H9 (cell line): ENCODE measurements at regions not wholly inside any gene's neighbourhood (a gene's known extent, or its start where the extent isn't known, plus 50 kb on each side); places are given as distances from the start of the nearest gene placed in this dataset.

Experiments
- DNase-seq: peaks from one replicate; pipeline ENCODE4 v3.0.0-alpha.2; 2017
- H2AFZ ChIP-seq: one replicate; pipeline ENCODE4 v1.6.1; 2013; ENCODE audit warnings: mild to moderate bottlenecking, low read length, control low read depth, moderate library complexity
- H2AK5ac ChIP-seq: 2 replicates; pipeline ENCODE4 v1.6.1; 2013; ENCODE audit warnings: low read length, control low read depth, mixed read lengths; ENCODE audit not compliant: insufficient read length
- H2BK120ac ChIP-seq: one replicate; pipeline ENCODE4 v1.6.1; 2013; ENCODE audit warnings: low read depth, mild to moderate bottlenecking, low read length, control low read depth, inconsistent platforms; ENCODE audit not compliant: poor library complexity, severe bottlenecking
- H2BK12ac ChIP-seq: 2 replicates; pipeline ENCODE4 v1.6.1; 2013; ENCODE audit warnings: low read length, control low read depth, mixed read lengths, low read depth; ENCODE audit not compliant: insufficient read length
- H2BK15ac ChIP-seq: 2 replicates; pipeline ENCODE4 v1.6.1; 2013; ENCODE audit warnings: low read depth, low read length, control low read depth
- H2BK20ac ChIP-seq: one replicate; pipeline ENCODE4 v1.6.1; 2013; ENCODE audit warnings: low read depth, mild to moderate bottlenecking, low read length, control low read depth, inconsistent platforms; ENCODE audit not compliant: poor library complexity, severe bottlenecking
- H2BK5ac ChIP-seq: 2 replicates; pipeline ENCODE4 v1.6.1; 2013; ENCODE audit warnings: low read length, control low read depth, mixed read lengths; ENCODE audit not compliant: insufficient read length
- H3K14ac ChIP-seq: 2 replicates; pipeline ENCODE4 v1.6.1; 2013; ENCODE audit warnings: low read length, control low read depth; ENCODE audit not compliant: insufficient read depth
- H3K18ac ChIP-seq: 2 replicates; pipeline ENCODE4 v1.6.1; 2013; ENCODE audit warnings: low read depth, mild to moderate bottlenecking, mixed read lengths, low read length, control low read depth; ENCODE audit not compliant: insufficient read length
- H3K23ac ChIP-seq: 2 replicates; pipeline ENCODE4 v1.6.1; 2013; ENCODE audit warnings: low read length, control low read depth, mixed read lengths, low read depth; ENCODE audit not compliant: insufficient read length
- H3K23me2 ChIP-seq: 2 replicates; pipeline ENCODE4 v1.6.1; 2013; ENCODE audit warnings: low read depth, mild to moderate bottlenecking, mixed read lengths, low read length, control low read depth; ENCODE audit not compliant: insufficient read length, poor library complexity, severe bottlenecking
- H3K27ac ChIP-seq: 2 replicates; pipeline ENCODE4 v1.5.1; 2013; ENCODE audit warnings: low read length, control low read depth, mixed read lengths, low read depth; ENCODE audit not compliant: insufficient read length
- H3K27me3 ChIP-seq: 2 replicates; pipeline ENCODE4 v1.6.1; 2013; ENCODE audit warnings: low read length, control low read depth, inconsistent platforms; ENCODE audit not compliant: insufficient read depth
- H3K4ac ChIP-seq: 2 replicates; pipeline ENCODE4 v1.6.1; 2013; ENCODE audit warnings: low read depth, mild to moderate bottlenecking, control low read depth, inconsistent platforms, low read length, moderate library complexity
- H3K4me1 ChIP-seq: 2 replicates; pipeline ENCODE4 v1.6.1; 2013; ENCODE audit warnings: low read length, control low read depth, inconsistent platforms; ENCODE audit not compliant: insufficient read depth
- H3K4me2 ChIP-seq: 2 replicates; pipeline ENCODE4 v1.6.1; 2013; ENCODE audit warnings: low read length, control low read depth, mixed read lengths; ENCODE audit not compliant: insufficient read length, insufficient read depth
- H3K56ac ChIP-seq: 2 replicates; pipeline ENCODE4 v1.6.1; 2013; ENCODE audit warnings: low read depth, mild to moderate bottlenecking, mixed read lengths, low read length, control low read depth; ENCODE audit not compliant: insufficient read length
- H3K79me1 ChIP-seq: 2 replicates; pipeline ENCODE4 v1.6.1; 2013; ENCODE audit warnings: low read depth, mild to moderate bottlenecking, moderate library complexity, low read length, control low read depth, inconsistent platforms; ENCODE audit not compliant: insufficient read depth, poor library complexity, severe bottlenecking
- H3K79me2 ChIP-seq: 2 replicates; pipeline ENCODE4 v1.6.1; 2013; ENCODE audit warnings: low read length, control low read depth, inconsistent platforms; ENCODE audit not compliant: insufficient read depth
- H3K9ac ChIP-seq: 2 replicates; pipeline ENCODE4 v1.6.1; 2013; ENCODE audit warnings: low read length, control low read depth, mixed read lengths; ENCODE audit not compliant: insufficient read length; ENCODE audit errors: extremely low read depth
- H3K9me3 ChIP-seq: one replicate; pipeline ENCODE4 v1.6.1; 2013; ENCODE audit warnings: low read depth, low read length, inconsistent platforms; ENCODE audit not compliant: control insufficient read depth
- H3T11ph ChIP-seq: one replicate; pipeline ENCODE4 v1.6.1; 2013; ENCODE audit warnings: mild to moderate bottlenecking, low read length, control low read depth, inconsistent platforms
- H4K20me1 ChIP-seq: one replicate; pipeline ENCODE4 v1.6.1; 2013; ENCODE audit not compliant: control insufficient read depth, insufficient read length, insufficient read depth
- H4K5ac ChIP-seq: 2 replicates; pipeline ENCODE4 v1.6.1; 2013; ENCODE audit warnings: low read depth, mild to moderate bottlenecking, mixed read lengths, low read length, control low read depth; ENCODE audit not compliant: insufficient read length
- H4K8ac ChIP-seq: replicated peaks from 2 replicates; pipeline ENCODE4 v1.6.1; 2013; ENCODE audit warnings: low read length, control low read depth, mixed read lengths, low read depth; ENCODE audit not compliant: insufficient read length
- H4K91ac ChIP-seq: 2 replicates; pipeline ENCODE4 v1.6.1; 2013; ENCODE audit warnings: low read depth, mild to moderate bottlenecking, moderate library complexity, mixed read lengths, low read length, control low read depth; ENCODE audit not compliant: insufficient read length
- H3K27ac Mint-ChIP-seq, 3 experiments: 2 replicates in 2 of 3; 3 replicates in 1 of 3; pipeline ENCODE4 v1.8.0; 2020 to 2021; ENCODE audit warnings: mixed read lengths in 3 of 3, mild to moderate bottlenecking in 1 of 3, moderate library complexity in 1 of 3
- H3K27me3 Mint-ChIP-seq: 2 replicates; pipeline ENCODE4 v1.8.0; 2021; ENCODE audit warnings: low read depth, mild to moderate bottlenecking, moderate library complexity, mixed read lengths
- H3K36me3 Mint-ChIP-seq, 3 experiments: 2 replicates in 2 of 3; 3 replicates in 1 of 3; pipeline ENCODE4 v1.8.0; 2020 to 2021; ENCODE audit warnings: low read depth in 3 of 3, mixed read lengths in 3 of 3; ENCODE audit not compliant: insufficient read depth in 1 of 3
- H3K4me1 Mint-ChIP-seq, 2 experiments: 2 replicates each; pipeline ENCODE4 v1.8.0; 2020; ENCODE audit warnings: mixed read lengths in 2 of 2
- H3K4me3 Mint-ChIP-seq, 2 experiments: 2 replicates in 1 of 2; 3 replicates in 1 of 2; pipeline ENCODE4 v1.8.0; 2020 to 2021; ENCODE audit warnings: mild to moderate bottlenecking in 2 of 2, mixed read lengths in 2 of 2, moderate library complexity in 1 of 2
- H3K9me3 Mint-ChIP-seq, 2 experiments: 2 replicates in 1 of 2; 3 replicates in 1 of 2; pipeline ENCODE4 v1.8.0; 2020; ENCODE audit warnings: mild to moderate bottlenecking in 2 of 2, mixed read lengths in 2 of 2, moderate library complexity in 1 of 2
- CTCF ChIP-seq: fragments of 200-600 bp; sonication (generic); conservative IDR thresholded peaks from 3 replicates; pipeline ENCODE4 v1.8.0; 2021; ENCODE audit warnings: antibody characterized with exemption, mild to moderate bottlenecking
- WGBS: extraction: QIAGEN DNeasy Blood & Tissue Kit; methylation state at CpG from one replicate; pipeline ENCODE4 v1.1.7; 2013; ENCODE audit warnings: missing lambda C conversion rate, low lambda C conversion rate, mixed read lengths; ENCODE audit not compliant: insufficient read length; ENCODE audit errors: extremely low coverage; 5-methylcytosine and 5-hydroxymethylcytosine counted together

GRCh38 chr5:174555726-174556125 is 168.7 kb upstream of the MSX2 start:
- Histone ChIP-seq H3K9ac (no peak overlapping the region), H3K27me3 (no peaks in the 10 kb centered on the region), H4K8ac (no peak overlapping the region), H3K23me2 (no peaks in the 10 kb centered on the region), H3K9me3 (no peaks in the 10 kb centered on the region), H2BK120ac (no peak overlapping the region), H3K27ac (no peak overlapping the region), H3K18ac (no peak overlapping the region), H3K23ac (no peak overlapping the region), H3K56ac (no peak overlapping the region), H2BK15ac (no peak overlapping the region), H4K20me1 (no peaks in the 10 kb centered on the region), H2BK12ac (no peak overlapping the region), H3T11ph (no peak overlapping the region), H2BK5ac (no peak overlapping the region), H3K14ac (no peak overlapping the region), H3K4me2 (no peak overlapping the region), H4K91ac (no peak overlapping the region), H3K79me1 (no peaks in the 10 kb centered on the region), H2AK5ac (no peak overlapping the region), H2BK20ac (no peak overlapping the region), H3K79me2 (no peaks in the 10 kb centered on the region), H4K5ac (no peak overlapping the region), H2AFZ (no peak overlapping the region), H3K4me1 (no peaks in the 10 kb centered on the region), H3K4ac (no peak overlapping the region)
- Mint-ChIP-seq H3K4me1 (peaks cover under 1 to 4% of the 10 kb centered on the region in 2 experiments; a peak in 2 of 4 replicates), H3K36me3 (no peaks in the 10 kb centered on the region), H3K9me3 (0 out of 5 replicates have a peak, but pooled peaks cover 0 to 2% of the 10 kb centered on the region in 2 experiments), H3K27me3 (peaks cover 13% of the 10 kb centered on the region), H3K4me3 (no peak overlapping the region), H3K27ac (no peak overlapping the region)
- DNase-seq = no peak
- WGBS = no CpG with 5 or more reads among the region's 9 CpGs
- no peak for TF ChIP-seq CTCF
